HG02885 (cell line): ENCODE measurements at regions not wholly inside any gene's neighbourhood (a gene's known extent, or its start where the extent isn't known, plus 50 kb on each side); places are given as distances from the start of the nearest gene placed in this dataset.

Experiments
- ATAC-seq: cut with Tn5 transposase; IDR thresholded peaks from one replicate; pipeline ENCODE4 v1.9.1; 2021; ENCODE audit warnings: mild to moderate bottlenecking; ENCODE audit not compliant: unreplicated experiment, poor library complexity

GRCh38 chr2:108133457-108133856, 106.3 kb upstream of the SULT1C3 start:
- ATAC-seq = no peak

GRCh38 chr2:108139521-108139920, 100.2 kb upstream of the SULT1C3 start:
- ATAC-seq = no peak

GRCh38 chr2:108145557-108146326, 94.0 kb upstream of the SULT1C3 start:
- ATAC-seq = no peak

- ATAC-seq = no peak
These were observed 91.2 kb upstream of the SULT1C3 start for GRCh38 chr2:108148555-108148954.

- no peak for ATAC-seq
These were observed 85.3 kb upstream of the SULT1C3 start for GRCh38 chr2:108154366-108155061.

GRCh38 chr2:108161298-108161697, 78.5 kb upstream of the SULT1C3 start:
- ATAC-seq = no peak

- ATAC-seq = no peak
These were observed 75.5 kb upstream of the SULT1C3 start for GRCh38 chr2:108164318-108164717.

GRCh38 chr2:108165729-108166128, 74.0 kb upstream of the SULT1C3 start:
- no peak for ATAC-seq

GRCh38 chr2:108167699-108168098, 72.1 kb upstream of the SULT1C3 start:
- no peak for ATAC-seq

GRCh38 chr2:108169982-108170625, 69.7 kb upstream of the SULT1C3 start:
- no peak for ATAC-seq

- no peak for ATAC-seq
These were observed 68.1 kb upstream of the SULT1C3 start for GRCh38 chr2:108171657-108172056.

GRCh38 chr2:108182489-108182888, 57.3 kb upstream of the SULT1C3 start:
- ATAC-seq = no peak

GRCh38 chr2:108184419-108184818, 55.3 kb upstream of the SULT1C3 start:
- ATAC-seq = peak; percentile 66

- no peak for ATAC-seq
These were observed 50.5 kb upstream of the SULT1C3 start for GRCh38 chr2:108189316-108189715.
